ENCODE measurements at regions not wholly inside any gene's neighbourhood (a gene's known extent, or its start where the extent isn't known, plus 50 kb on each side); places are given as distances from the start of the nearest gene placed in this dataset.
"Not testable (repeated sequence)": the region's sequence is repeated elsewhere in the genome, so short reads cannot be mapped to it uniquely, and the experiment has no call there.

DNA sequence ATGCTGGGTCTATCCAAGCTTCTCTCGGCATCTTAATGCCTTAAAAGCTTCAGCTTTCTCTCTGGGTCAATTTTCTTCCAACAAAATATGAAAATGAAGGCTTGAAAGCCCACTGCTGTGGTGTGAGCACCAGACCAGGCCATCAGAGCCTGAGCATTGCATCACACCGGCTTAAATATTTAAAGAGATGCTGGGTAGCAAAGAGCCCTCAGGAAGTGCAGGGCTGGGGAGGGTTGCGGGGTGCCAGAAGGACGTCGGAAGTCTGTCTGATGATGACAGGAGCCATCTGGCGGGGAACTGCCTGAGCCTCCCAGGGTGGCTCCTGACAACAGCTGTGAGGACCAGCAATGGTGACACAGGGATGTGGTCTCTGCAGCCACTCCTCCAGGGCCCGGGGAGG lies 185.5 kb downstream of the OLFM1 start:
- DNase-seq (ENCODE audit: low read depth, low spot score): no peak

DNA sequence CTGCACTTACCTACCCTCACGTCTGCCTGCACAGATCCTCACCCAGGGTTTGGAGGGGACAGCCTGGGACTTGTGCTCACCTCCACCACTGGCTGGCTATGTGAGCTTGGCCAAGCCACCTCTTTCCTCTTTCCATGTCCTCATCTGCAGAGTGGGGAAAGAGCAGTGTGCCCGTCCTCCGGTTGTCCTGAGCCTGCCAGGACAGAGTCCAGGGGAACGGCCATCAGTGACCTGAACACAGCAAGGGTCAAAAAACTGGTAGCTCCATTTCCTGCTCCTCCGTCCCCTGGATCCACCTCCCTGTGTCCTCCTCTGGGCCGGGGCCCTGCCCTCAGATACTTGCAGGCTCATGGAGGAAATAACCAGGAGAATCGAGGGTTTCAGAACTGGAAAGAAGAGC lies 187.7 kb downstream of the OLFM1 start:
- no peak for DNase-seq (ENCODE audit: low read depth, low spot score)

DNA sequence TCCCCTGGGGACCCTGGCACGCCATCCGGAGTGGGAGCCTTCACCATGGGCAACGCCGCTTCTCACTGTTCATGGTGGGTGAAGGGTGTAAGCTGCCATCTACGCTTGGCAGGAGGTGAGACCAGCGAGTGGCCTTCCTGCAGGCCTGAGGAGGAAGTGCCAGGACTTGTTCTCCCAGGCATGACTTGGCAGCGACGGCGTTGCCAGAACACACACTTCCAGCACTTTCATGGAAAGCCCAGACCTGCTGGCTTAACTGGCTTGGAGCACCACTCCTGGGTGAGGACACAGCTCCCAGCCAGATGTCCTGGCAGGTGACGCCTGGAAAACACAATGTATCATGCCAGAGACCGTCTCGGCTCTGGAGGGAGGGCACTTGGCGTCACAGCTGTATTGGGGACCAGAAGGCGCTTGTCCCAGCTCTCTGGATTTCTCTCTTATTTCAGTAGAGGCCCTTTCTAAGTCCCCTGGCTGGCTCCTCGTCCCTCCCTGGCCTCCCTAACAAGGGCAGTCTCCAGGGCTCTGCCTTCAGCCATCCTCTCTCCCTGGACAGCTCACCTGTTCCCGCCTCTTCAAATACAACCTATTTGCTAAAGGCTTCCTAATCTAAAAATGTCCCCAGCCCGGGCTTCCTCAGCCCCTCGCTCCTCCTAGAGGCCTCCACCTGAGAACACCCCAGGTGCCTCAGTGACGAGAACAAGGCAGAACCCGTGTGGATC lies 188.3 kb downstream of the OLFM1 start:
- DNase-seq (ENCODE audit: low read depth, low spot score): no peak

DNA sequence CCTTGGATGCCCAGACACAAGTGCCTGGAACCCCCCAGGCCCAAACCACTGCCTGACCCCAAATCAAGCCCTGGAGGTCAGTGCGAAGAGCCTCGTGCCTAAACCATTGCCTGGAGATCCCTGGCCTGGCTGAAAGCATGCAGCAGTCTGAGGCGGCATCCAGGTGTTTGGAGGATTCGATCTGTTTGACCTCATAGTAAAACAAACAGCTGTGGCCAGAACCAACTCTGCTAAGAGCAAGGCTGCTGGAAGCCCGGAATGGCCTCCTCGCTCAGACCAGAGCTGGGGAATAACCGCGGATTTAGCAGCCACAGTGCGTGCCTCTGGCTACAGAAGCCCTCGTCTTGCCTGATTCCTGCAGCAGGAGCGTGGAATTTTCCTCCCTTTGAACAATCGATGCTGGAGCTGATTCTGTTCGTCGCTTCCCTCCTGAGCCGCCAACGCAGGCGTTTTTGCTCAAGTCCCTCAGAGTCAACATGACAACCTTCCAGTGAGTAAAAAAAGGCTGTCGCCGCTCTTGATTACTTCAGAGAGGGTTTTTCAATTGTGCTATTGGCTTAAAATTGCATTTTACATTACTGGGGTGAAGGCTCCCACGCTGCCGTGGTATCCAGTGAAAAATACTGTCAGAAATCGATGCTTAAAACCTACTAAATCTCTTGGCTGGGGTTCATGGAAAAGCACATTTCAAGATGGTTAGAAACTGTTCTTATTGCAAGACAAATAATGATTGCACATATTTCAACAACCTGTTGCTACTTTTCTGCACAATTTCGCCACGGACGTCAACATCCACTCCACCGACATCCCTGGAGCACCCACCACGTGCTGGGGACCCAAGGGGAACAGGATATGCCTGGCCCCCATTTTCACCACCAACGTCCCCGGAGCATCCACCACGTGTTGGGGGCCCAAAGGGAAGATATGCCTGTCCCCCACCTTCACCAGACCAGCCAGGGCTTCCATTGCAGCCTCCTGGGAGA lies 190.0 kb downstream of the OLFM1 start:
- no peak for DNase-seq (ENCODE audit: low read depth, low spot score)

DNA sequence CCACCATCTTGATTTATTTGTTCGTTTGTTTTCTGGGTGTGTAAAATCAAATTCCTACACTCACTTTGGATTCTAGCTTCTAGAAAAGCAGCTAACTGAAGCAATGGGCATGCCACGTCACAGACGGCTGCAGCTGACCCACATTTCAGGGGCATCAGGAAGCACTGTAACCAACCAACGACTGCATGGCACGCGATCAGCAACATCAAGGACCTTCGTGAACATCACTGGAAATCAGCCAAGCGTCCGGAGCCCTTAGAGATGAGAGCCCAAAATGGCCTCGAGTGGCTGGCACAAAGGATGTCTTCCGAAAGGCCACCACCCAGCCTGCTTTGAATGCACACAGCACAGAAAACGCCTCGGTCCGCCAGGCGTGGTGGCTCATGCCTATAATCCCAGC lies 191.1 kb downstream of the OLFM1 start:
- DNase-seq (ENCODE audit: low read depth, low spot score): no peak

DNA sequence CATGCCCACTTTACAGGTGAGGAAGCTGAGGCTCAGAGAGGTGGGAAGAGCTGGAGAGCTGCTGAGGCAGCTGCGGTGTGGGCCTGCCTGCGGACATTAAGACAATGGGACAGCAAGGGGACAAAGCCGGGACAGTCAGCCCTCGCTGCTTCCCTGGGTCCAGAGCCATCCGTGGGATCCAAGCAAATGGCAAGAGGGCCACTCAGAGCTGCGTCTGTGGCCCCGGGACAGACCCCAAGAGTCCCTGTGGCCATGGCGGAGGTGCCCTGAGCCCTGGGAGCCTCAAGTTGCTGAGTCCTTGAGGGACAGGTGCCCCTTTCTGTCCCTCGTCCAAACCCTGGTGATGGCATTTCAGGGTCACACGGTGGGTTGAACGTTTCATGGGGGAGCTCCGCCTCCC lies 191.9 kb downstream of the OLFM1 start:
- DNase-seq (ENCODE audit: low read depth, low spot score): no peak

DNA sequence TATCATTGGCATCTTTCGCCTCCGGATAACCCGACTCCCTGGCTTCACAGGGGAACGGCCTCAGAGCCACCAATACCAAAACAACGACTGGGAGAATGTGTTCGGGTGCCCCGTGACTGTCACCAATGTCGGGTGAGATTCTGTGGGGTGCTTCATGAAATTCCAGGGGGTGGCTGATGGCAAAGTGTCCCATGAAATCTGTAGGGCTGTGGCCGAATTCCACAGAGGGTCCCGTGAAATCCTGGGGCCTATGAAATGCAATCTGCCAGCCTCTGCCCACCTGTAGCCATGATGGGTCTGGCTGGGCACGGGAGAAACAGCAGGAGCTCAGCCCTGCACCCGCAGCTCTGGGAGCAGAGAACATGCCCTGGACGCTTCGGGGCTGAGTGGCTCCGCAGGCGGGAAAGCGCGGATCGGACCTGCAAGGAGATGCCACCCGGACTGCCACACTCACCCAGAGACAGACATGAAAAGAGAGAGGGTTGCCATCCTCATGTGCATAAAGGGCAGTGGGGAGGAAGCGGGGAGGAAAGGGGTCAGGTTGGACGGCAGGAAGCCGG lies 192.4 kb downstream of the OLFM1 start:
- no peak for DNase-seq (ENCODE audit: low read depth, low spot score)

DNA sequence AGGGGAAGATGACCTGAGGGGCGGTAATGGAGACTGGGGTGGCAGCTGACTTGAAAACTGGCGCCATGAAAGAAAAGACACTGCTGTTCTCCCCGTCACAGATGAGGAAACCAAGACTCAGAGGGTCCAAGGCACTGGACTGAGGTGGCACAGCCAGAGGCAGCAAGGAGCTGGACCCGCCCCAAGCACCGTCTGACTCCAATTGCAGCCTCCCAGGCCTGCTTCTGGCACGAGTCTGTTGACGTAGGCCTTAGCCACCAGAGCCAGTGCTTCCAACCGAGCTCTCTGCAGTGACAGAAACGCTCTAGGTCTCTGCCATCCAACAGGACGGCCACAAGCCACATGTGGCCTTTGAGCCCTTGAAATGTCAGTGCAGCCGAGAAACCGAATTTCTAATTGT lies 193.2 kb downstream of the OLFM1 start:
- no peak for DNase-seq (ENCODE audit: low read depth, low spot score)

DNA sequence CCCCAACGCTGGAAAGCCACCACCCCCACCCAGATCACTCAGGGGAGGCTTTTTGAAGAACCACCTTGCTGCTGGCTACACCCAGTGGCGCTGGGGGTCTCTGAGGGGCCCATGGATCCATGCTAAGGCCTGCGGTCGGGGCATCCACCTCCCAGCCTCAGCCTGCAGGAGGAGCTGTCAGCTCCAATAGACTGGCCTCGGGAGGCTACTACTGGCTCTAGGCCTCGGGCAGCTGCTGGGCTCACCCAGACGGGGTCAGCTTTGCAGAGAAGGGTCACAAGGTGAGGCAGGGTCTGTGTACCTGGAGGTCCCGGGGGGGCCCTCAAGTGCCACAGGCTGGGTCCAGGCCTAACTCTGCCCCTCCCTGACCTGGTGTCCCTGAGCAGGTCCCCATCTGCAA lies 193.7 kb downstream of the OLFM1 start:
- no peak for DNase-seq (ENCODE audit: low read depth, low spot score)

DNA sequence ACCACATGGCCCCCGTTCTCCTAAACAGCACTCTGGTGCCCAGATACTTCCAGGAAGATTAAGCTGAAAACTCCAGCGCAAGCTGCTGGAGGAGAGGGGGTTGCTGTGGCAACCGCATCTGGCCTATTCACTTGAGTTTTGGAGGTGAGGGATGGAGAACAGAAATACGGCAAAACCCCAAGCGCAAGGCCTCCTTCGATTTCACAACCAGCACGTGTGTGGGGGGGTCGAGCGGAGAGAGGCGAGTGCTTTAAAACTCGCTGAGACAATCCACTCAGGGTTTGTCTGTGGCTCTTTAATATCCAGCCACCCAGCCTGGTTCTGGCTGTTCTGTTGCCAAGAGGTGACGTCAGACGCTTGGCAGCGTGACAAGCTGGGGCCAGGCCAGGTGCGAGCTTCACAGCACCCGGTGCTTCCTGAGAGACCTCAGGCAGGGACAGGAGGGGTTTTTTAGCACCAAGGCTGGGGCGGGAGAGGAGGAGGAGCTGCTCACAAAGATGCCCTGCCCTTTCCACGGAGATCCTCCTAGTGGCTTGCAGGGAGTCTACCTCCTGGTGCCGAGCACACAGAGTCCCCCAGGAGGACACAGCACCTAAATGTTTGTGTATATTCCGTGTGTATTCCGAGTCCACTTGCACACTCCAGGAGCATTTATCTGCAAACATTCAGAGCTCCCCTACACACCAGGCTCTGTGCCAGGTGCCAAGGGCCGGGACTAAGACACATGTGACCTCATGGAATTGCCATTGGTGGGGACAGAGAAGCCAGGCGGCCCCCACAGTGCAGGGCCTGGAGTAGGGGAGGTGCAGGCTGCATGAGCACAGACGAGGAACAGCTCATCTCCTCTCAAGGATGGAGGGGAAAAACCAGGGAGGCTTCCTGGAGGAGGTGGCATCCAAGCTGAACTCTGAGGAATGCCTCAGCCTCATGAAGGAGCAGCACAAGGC lies 194.6 kb downstream of the OLFM1 start:
- peak; percentile 74 for DNase-seq (ENCODE audit: low read depth, low spot score)

DNA sequence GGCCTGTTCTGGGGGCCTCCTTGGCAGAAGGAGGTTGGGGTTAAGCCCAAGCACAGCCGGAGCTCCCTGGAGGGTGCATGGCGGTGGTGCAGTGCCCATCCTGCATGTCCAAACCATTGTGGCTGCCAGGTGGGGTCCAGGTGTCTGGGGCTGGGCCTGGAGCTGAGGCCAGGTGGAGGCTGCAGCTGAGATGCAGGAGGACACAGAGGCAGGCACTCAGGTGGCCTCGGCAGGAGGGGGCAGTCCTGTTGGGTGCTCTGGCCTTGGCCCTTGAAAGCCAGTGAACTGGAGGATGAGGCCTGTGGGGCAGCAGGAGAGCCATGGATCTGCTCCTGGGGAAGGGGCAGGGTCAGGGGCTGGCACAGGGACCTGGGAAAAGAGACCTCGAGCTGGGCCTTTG lies 195.3 kb downstream of the OLFM1 start:
- DNase-seq (ENCODE audit: low read depth, low spot score): no peak

DNA sequence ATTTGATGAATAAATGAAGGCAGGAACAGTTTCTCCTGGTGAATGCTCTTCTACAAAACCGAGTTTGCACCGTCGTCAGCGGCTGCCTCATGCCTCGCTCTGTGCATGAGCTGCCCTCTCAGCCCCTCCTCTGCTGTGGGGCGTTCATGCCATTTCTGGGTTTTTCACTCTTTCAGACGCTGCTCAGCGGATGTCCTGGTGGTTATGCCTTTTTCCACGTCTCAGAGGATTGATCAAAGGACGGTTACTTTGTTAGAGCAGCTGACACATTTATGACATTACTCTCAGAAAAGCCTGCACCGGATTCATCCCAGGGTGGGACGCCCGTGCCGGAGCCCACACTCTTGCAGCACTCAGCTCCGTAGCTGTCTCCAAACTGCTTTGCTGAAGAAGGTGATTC lies 195.9 kb upstream of the PPP1R26 start:
- no peak for DNase-seq (ENCODE audit: low read depth, low spot score)

DNA sequence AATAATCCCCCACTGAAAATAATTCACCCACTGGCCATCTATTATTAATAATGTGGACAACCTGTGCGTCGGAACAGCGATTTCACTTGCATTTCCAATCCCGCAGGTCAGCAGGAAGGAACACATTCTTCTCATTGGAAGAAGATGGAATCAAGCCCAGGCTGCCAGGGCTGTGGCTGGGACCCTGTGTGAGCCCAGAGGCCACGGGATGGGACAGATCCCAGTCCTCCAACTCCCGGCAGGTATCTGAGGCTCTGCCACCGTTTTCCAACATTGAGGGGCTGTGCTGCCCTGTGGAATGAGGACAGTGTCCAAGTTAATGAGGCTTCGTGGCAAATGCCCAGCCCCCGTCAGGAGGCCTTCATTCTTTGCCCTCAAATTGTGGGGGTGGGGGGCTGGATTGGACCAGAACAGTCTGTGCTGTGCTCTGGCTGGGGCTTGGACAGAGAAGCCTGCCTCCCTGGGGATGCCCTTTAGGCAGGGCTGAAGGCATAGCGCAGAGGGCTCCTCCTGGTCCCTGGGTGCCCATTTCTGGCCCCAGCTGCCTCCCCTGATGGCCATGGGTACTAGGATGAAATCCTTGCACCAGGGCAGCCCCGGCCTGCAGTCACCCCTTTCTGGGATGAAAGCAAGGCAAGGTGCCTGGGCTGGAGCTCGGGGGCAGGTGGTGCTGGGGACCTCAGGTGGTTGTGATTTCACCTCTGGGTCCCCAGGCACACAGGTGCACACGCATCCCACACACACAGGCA lies 195.0 kb upstream of the PPP1R26 start:
- no peak for DNase-seq (ENCODE audit: low read depth, low spot score)

DNA sequence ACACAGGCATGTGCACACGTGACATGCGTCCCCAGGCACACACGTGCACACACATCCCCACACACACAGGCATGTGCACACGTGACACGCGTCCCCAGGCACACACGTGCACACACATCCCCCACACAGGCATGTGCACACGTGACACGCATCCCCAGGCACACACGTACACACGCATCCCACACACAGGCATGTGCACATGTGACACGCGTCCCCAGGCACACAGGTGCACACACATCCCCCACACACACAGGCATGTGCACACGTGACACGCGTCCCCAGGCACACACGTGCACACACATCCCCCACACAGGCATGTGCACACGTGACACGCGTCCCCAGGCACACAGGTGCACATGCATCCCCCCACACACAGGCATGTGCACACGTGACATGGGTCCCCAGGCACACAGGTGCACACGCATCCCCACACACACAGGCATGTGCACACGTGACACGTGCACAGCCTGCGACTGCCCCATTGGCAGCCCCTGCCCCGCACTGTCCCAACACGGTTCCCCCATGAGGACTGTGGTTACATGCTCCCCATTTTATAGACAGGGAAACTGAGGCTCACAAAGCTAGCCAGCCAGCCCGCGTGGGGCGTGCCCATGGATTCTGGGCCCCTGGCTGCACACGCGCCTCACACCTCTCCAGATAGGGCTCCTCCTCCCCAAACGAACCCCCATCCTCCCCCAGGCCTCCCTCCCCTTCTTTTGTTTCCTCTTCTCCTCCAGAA lies 193.2 kb upstream of the PPP1R26 start:
- not testable (repeated sequence) for DNase-seq (ENCODE audit: low read depth, low spot score)

DNA sequence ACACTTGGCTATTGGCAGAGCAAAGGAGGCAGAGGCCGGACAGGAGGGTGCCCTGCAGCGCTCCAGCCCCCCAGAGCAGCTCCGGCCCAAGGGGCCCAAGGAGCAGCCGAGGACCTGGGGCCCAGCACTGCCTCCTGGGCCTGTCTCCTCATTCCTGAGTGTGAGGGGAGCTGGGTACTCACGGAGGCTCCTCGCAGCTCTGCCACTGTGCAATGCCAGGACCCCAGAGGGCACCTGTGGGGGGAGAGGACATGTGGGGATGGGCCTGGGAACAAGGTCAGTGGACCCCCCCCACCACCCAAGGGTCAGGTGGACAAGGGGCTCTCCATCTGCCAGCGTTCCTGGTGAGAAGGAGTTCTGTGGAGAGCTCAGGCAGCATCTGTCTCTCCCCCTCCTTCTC lies 192.6 kb upstream of the PPP1R26 start:
- no peak for DNase-seq (ENCODE audit: low read depth, low spot score)

DNA sequence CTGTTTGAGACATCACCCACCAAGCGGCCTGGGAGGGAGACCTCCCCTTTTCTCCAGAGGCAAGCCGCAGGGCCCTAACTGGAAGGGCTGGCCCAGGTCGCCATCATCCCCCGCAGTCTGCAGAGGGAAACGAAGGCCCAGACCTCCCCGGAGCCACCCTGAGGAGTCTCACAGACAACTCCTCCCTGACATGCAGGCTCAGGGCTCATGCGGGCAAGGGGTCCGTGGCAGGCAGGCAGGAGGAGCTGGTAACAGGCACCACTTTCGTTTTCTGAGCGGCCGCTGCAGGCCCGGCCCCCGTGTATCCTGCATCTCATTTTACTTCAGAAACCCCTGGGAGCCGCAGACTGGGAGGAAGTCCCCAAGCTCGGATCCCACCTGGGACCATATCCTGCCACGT lies 192.0 kb upstream of the PPP1R26 start:
- no peak for DNase-seq (ENCODE audit: low read depth, low spot score)

DNA sequence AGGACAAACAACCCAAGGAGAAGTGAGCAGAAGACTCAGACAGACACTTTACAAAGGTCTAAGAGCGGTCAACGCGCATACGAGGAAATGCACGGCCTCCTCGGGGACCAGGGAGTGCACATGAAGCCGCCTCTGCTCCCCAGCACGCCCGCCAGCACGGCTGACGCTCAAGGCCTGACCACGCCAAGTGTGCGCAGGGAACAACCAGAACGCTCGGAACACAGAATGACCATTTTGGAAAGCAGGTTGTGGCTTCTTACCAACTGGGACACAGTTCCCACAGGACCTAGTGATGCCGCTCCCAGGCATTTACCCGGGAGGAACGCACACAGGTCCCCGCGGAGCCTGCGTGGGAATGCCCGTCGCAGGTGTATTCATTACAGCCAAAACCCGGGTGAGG lies 191.5 kb upstream of the PPP1R26 start:
- DNase-seq (ENCODE audit: low read depth, low spot score): no peak

DNA sequence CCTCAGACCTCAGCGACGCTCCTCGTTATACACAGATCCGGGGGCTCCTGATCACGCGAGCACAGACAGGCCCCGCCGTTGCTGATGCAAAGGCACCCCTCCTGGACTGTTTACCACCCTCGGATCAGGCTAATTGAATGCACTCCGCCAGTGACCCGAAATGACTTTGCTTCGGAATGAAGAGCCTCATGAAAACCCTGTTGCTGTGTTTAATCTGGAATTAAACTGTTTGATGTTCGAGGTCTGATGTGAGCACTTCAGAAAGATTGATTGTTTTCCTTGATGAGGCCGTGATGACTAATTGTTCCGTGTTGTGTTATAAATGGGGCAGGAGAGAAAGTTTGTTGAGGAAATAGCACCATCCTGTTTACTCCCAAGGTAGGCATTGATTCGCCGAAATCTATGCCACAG lies 190.5 kb upstream of the PPP1R26 start:
- no peak for DNase-seq (ENCODE audit: low read depth, low spot score)

DNA sequence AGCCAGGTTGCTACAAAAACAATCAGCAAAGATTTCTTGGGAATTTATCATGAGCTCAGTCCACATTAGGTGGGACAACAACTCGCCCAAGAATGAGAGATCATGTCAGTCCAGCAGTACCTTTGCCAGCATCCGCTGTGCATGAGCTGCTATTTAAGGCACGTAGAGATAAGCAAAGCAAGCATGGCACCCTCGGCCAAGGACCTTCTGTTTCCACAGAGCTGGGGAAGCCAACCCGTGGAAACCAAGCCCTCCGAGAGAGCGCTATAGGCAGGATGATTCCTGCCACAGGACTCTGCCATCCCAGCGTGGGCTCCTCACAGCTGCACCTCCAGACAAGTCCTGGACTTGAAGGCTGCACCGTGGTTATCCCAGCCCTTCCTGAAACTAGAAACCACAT lies 189.5 kb upstream of the PPP1R26 start:
- DNase-seq (ENCODE audit: low read depth, low spot score): no peak

DNA sequence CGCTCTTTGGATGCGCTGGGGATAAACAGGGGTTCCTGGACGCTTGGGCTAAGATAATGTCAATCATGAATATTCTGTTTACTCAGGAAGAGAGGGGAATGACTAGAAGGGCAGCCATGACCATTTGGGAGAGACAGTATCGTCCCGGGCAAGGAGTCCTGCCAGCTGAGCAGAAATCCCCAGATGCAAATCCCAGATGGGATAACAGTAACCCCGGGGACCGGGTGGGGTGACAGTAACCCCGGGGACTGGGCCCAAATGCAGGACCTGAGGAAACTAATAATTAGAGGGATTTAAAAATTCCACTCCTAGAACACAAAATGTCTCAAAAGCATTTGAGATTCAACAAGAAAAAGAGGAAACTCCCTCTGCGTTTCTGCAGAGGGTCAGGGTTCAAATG lies 189.0 kb upstream of the PPP1R26 start:
- no peak for DNase-seq (ENCODE audit: low read depth, low spot score)

Measured in astrocyte of the hippocampus (primary cell).